ENCODE measurements at regions not wholly inside any gene's neighbourhood (a gene's known extent, or its start where the extent isn't known, plus 50 kb on each side); places are given as distances from the start of the nearest gene placed in this dataset.
A peak's percentile ranks its signal among the peaks of the same experiment; 100 is the strongest.

DNA sequence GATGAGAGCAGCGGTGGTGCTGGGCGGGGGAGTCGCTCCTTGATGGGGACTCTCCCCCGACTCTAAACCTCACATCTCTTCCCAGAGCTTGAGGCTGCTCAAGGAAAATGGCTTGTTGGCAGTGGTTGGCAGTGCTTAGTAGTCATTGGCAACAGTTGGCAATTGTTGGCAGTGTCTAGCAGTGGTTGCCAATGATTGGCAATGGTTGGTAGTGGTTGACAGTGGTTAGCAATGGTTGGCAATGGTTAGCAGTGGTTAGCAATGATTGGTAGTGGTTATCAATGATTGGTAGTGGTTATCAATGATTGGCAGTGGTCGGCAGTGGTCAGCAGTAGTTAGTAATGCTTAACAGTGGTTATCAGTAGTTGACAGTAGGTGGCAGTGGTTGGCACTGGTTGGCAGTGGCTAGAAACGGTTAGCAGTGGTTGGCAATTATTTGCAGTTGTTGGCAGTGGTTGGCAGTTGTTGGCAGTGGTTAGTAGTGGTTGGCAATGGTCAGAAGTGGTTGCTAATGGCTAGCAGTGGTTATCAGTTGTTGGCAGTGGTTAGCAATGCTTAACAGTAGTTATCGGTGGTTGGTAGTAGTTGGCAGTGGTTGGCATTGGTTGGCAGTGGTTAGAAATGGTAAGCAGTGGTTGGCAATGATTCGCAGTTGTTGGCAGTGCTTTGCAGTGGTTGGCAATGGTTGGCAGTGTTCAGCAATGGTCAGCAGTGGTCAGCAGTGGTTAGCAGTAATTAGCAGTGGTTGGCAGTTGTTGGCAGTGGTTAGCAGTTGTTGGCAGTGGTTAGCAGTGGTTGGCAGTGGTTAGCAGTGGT, 85.4 kb upstream of the OTOS start:
- H3K4me3 ChIP-seq (ENCODE audit: low read depth, low read length) = no peak overlapping the region

DNA sequence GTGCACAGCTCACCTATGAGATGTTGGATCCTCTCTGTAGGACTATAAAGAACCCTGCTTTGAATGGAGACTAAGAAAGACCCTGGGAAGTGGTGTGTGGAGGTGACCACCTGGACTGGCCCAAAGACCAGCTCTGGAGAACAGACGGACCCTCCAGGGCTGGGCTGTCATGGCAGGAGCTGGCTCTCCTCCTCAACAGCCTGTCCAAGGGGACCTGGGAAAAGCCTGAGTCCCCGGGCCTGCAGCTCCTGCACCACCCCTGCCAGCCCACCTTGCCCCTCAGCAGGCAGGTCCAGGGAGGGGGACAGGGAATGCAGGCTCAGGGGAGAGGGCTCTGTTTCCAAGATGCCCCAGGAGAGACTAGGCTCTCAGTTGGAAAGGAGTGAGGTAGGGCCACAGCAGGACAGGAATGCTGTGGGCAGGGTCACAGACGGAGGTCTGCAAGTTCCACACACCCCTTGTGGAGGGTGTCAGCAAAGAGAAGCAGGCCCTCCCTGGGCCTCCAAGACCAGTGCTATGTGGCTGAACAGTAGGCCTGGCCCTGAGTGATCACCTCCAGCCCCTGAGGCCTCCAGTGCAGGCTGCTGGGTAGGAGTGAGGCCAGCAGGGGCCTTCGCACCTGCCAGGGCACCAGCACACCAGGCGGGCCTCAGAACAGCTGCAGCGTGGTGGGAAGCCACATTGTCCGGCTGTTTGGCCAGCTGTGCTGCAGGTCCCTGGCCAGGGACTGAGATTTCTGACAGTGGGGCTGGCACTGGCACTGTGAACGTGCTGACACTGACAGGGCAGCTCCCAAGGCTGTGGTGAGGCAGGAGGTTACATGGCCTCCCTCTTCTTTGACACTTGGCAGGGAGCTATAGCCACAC, 86.4 kb upstream of the OTOS start:
- H3K4me3 ChIP-seq (ENCODE audit: low read depth, low read length) = no peak overlapping the region

DNA sequence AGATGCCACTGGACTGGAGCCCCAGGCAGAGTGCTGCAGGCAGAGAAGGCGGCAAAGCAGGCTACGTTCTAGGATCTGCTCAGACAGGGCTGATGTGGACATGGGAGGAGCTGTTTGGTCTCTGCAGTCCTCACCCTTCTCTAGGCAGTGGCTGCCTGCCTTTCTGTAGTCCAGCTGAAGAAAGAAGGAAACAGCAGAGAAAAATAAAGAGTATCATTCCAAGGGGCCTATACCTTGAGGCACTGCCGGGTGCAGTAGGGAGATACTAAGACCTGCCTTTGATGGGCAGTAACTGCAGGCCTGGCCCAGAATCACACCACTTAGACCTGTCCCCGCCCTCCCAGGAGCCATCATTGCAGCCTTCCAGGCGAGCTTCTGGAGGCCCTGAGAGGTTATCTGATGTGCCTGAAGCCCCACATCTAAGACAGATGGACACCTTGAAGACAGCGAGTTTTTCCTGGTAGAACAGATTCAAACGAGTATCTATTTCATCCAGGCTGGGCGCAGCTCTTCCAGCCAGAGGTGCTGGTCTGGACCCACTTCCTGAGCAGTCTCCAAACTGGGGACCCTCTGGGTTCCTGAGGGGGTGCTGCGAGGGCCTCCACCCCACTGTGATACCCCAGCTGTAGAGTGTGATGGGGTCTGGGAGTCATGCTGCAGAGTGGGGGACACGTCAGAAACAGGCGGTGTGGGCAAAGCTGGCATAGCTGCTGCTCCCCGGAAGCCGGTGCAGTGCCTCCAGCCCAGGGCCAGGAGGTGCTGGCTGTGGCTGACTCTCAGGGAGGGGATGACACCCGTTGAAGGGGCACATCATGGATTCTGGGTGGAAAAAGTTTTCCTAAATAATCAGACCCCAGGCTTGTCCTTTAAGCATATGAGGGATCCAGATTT, 87.3 kb upstream of the OTOS start:
- no peak overlapping the region for H3K4me3 ChIP-seq (ENCODE audit: low read depth, low read length)

- H3K4me3 ChIP-seq (ENCODE audit: low read depth, low read length) = no peak overlapping the region
Observed at GRCh38 chr2:240229005-240229404, 88.5 kb upstream of the OTOS start.

GRCh38 chr2:240229603-240230235, 89.3 kb upstream of the OTOS start:
- H3K4me3 ChIP-seq (ENCODE audit: low read depth, low read length) = no peak overlapping the region

GRCh38 chr2:240230291-240230931, 90.0 kb upstream of the OTOS start:
- H3K4me3 ChIP-seq (ENCODE audit: low read depth, low read length) = no peak overlapping the region

- no peak overlapping the region for H3K4me3 ChIP-seq (ENCODE audit: low read depth, low read length)
Observed at GRCh38 chr2:240231838-240232244, 91.4 kb upstream of the OTOS start.

- H3K4me3 ChIP-seq (ENCODE audit: low read depth, low read length) = no peak overlapping the region
Observed at GRCh38 chr2:240232264-240232915, 91.9 kb upstream of the OTOS start.

DNA sequence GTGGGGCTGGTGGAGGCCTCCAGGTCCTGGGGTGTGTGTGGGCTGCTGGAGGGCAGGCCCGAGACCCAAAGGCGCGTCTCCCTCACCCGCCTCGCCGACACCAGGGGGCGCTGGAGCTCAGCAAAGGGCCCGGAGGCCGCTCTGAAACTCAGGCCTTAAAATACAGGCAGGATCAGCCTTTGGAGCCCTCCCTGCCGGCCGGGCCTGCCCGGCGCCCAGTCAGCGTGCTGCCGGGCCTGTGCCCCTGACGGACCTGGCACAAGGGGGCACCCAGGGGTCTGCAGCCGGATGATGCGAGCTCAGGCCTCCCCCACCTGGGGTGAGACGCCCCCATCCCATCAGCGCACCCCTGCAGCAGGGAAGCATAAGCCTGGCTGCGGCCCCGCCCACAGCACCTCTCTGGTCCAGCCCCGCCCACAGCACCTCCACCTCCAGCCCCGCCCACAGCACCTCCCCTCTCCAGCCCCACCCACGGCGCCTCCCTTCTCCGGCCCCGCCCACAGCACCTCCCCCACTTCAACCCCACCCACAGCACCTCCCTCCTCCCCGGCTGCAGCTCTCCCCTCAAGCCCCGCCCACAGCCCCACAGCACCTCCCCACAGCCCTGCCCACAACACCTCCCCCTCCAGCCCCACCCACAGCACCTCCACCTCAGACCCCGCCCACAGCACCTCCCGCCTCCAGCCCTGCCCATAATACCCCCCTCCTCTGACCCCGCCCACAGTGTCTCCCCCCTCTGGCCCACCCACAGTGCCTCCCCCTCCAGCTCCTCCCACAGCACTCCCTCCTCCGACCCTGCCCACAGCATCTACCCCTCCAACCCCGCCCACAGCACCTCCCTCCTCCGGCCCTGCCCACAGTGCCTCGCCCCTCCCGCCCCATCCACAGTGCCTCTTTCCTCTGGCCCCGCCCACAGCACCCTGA, 92.8 kb upstream of the OTOS start:
- H3K4me3 ChIP-seq (ENCODE audit: low read depth, low read length) = peak overlapping the region; percentile 53

DNA sequence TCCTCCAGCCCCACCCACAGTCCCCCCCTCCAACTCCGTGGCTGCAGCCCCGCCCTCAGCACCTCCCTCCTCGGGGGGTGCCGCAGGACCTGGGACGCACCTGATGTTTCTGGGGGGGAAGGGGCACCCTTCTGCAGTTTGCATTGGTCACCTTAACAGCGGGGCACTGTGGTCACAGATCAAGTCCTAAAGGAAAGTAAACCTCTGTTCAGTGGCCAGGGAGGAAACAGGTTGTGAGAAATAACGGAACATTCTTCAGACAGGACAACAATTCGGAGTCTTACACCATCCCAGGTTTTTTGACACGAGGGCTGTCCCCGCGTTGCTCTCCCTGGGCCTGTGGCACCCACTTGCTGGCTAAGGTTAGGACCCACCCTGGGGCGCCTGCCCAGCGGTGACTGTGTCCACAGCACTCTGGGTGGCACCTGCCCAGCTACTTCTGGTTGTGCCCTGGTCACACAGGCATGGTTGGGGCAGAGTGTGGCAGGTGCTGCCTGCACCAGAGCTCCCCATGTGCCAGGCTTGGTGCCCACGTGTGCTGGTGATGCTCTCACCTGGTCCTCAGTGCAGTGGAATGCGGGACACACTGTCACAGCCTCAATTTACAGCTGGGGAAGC, 93.5 kb upstream of the OTOS start:
- no peak overlapping the region for H3K4me3 ChIP-seq (ENCODE audit: low read depth, low read length)

DNA sequence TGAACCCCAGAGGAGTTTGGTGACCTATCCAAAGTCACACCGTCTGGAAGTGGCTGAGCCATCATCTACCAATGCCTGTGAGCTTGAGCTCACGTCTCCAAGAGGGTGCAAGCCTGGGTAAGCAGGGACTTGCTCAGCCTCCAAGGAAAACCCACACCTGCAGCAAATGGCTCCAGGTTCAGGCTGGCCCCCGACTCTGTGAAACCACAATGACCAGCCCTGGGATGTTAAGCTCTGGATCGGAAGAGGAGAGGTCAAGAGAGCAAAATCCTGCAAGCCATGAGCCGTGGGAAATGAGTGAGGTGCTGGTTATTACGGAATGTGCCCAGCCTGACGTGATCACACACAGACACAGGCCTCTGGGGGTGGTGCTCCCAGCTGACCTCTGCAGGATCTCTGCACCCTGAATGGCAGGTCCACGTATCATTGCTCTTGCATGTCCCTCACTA, 94.1 kb upstream of the OTOS start:
- H3K4me3 ChIP-seq (ENCODE audit: low read depth, low read length) = no peak overlapping the region

DNA sequence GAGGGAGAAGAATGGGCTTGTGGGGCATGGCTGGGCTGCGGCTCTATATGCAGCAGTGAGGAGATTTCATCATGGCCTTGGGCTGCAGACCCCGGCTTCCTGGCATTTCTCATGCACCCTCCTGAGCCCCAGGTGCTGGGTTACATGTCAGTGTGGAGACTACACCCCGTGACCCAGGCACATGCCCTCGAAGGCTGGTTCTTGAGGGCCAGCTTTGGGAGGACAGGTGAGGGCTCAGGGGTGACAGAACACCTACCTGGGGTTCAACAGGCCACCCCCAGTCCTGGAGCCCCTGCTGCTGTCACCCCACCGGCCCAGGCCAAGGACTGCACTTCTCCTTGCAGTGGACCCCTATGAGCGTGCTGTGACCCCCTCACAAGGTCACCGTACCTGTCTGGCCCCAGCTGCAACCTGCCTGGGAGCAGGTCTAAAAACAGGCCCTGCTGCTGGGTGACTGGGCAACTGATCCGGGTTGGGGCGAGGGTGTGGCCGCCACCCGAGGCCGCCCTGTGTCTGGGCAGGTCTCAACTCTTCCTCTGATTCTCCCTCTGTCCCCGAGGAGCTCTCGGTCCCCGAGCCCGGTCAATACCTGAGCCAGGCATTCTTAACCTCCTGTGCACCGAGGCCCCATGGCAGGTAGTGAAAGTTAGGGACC, 94.8 kb upstream of the OTOS start:
- no peak overlapping the region for H3K4me3 ChIP-seq (ENCODE audit: low read depth, low read length)

GRCh38 chr2:240235811-240236210, 95.4 kb upstream of the OTOS start:
- H3K4me3 ChIP-seq (ENCODE audit: low read depth, low read length) = no peak overlapping the region

- no peak overlapping the region for H3K4me3 ChIP-seq (ENCODE audit: low read depth, low read length)
Observed at GRCh38 chr2:240236217-240237111, 96.0 kb upstream of the OTOS start.

DNA sequence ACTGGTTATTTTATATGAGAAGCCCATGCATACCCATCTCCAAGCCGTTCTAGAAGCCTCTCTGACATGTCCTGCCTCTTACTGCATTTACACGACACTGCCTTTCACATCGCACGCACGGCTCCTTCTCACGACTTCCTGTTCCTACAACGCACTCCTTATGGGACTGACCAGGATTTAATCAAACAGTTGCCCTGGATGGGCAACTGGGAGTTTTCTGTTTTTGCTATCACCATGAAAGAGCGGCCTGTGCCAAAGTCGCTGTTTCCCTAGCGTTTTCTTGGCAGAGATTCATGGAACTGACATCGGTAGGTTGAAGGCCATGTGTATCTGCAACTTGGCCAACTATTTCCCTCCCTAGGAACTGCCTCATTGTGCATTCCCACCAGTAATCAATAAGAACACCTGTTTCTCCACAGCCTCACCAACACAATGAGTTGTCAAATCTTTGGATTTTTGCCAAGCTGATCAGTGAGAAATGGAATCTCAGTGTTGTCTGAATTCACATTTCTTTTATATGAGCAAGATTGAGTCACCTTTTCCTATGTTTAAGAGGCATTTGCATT, 97.2 kb upstream of the OTOS start:
- H3K4me3 ChIP-seq (ENCODE audit: low read depth, low read length) = no peak overlapping the region

GRCh38 chr2:240238201-240238600, 97.7 kb upstream of the OTOS start:
- no peak overlapping the region for H3K4me3 ChIP-seq (ENCODE audit: low read depth, low read length)

All from iPS-11a (cell line).